ENCODE measurements at regions not wholly inside any gene's neighbourhood (a gene's known extent, or its start where the extent isn't known, plus 50 kb on each side); places are given as distances from the start of the nearest gene placed in this dataset.

- no peak for TF ChIP-seq EZH2 (IDR thresholded peaks at IDR 0.05; ENCODE audit: borderline replicate concordance, low read depth, low read length, severe bottlenecking)
- TF ChIP-seq MAX (IDR thresholded peaks at IDR 0.05; ENCODE audit: insufficient read depth, insufficient read length) = no peak
- no peak for TF ChIP-seq POLR2A (IDR thresholded peaks at IDR 0.05; ENCODE audit: low read depth, low read length)
- TF ChIP-seq CTCF (IDR thresholded peaks at IDR 0.05; ENCODE audit: extremely low read depth in 1 of 2, insufficient read depth in 1 of 2, low read depth in 1 of 2, low read length in 2 of 2) = no peak
- no peak for TF ChIP-seq POLR2AphosphoS5 (IDR thresholded peaks at IDR 0.05; ENCODE audit: insufficient read depth, low read depth, low read length)
- no peak for TF ChIP-seq FOS (IDR thresholded peaks at IDR 0.05; ENCODE audit: borderline replicate concordance, insufficient read depth, low read length)
- TF ChIP-seq JUN (IDR thresholded peaks at IDR 0.05; ENCODE audit: borderline replicate concordance, insufficient read depth, insufficient read length, low read depth) = no peak
- no peak for TF ChIP-seq MYC (IDR thresholded peaks at IDR 0.05; ENCODE audit: low read depth, low read length)
Observed at GRCh38 chr11:119858288-119858687, 129.3 kb upstream of the NECTIN1 start.

Measured in endothelial cell of umbilical vein (primary cell).